ENCODE measurements at regions not wholly inside any gene's neighbourhood (a gene's known extent, or its start where the extent isn't known, plus 50 kb on each side); places are given as distances from the start of the nearest gene placed in this dataset.

- Histone ChIP-seq H3K4me1 (ENCODE audit: control insufficient read depth, extremely low read depth, insufficient read depth, low read length) (no peaks in the 10 kb centered on the region), H3K9me1 (replicated peaks; ENCODE audit: control insufficient read depth, extremely low read depth, insufficient read depth, low read length) (no peaks in the 10 kb centered on the region), H3K79me2 (ENCODE audit: control insufficient read depth, insufficient read depth, low read length) (no peaks in the 10 kb centered on the region), H2AFZ (ENCODE audit: low read depth, low read length) (no peak overlapping the region), H3K27me3 (ENCODE audit: control insufficient read depth in 2 of 2, insufficient read depth in 2 of 2, low read length in 2 of 2) (no peaks in the 10 kb centered on the region), H3K4me3 (replicated peaks in 1 of 3; ENCODE audit: insufficient read depth in 1 of 3, low read depth in 1 of 3, low read length in 3 of 3) (no peak overlapping the region), H3K9me3 (replicated peaks; ENCODE audit: control insufficient read depth, insufficient read depth, low read length) (no peaks in the 10 kb centered on the region), H3K9ac (replicated peaks; ENCODE audit: extremely low read depth, insufficient read depth, low read length) (no peak overlapping the region), H3K4me2 (ENCODE audit: insufficient read depth, low read length) (no peak overlapping the region), H3K27ac (ENCODE audit: insufficient read depth, low read depth, low read length) (no peak overlapping the region), H3K36me3 (ENCODE audit: control insufficient read depth in 2 of 2, extremely low read depth in 1 of 2, insufficient read depth in 2 of 2, low read length in 2 of 2) (no peaks in the 10 kb centered on the region), H4K20me1 (replicated peaks; ENCODE audit: control insufficient read depth, extremely low read depth, insufficient read depth, low read length) (no peaks in the 10 kb centered on the region)
- TF ChIP-seq GATA2 (IDR thresholded peaks at IDR 0.05; ENCODE audit: insufficient read depth, insufficient read length, low read depth, low read length): no peak
- TF ChIP-seq EZH2 (IDR thresholded peaks at IDR 0.05; ENCODE audit: borderline replicate concordance, low read depth, low read length, severe bottlenecking): no peak
- no peak for TF ChIP-seq CTCF (IDR thresholded peaks at IDR 0.05; ENCODE audit: extremely low read depth in 1 of 2, insufficient read depth in 1 of 2, low read depth in 1 of 2, low read length in 2 of 2)
- no peak for TF ChIP-seq POLR2AphosphoS5 (IDR thresholded peaks at IDR 0.05; ENCODE audit: insufficient read depth, low read depth, low read length)
- TF ChIP-seq POLR2A (IDR thresholded peaks at IDR 0.05; ENCODE audit: low read depth, low read length): no peak
- TF ChIP-seq FOS (IDR thresholded peaks at IDR 0.05; ENCODE audit: borderline replicate concordance, insufficient read depth, low read length): no peak
- no peak for TF ChIP-seq JUN (IDR thresholded peaks at IDR 0.05; ENCODE audit: borderline replicate concordance, insufficient read depth, insufficient read length, low read depth)
- TF ChIP-seq MAX (IDR thresholded peaks at IDR 0.05; ENCODE audit: insufficient read depth, insufficient read length): no peak
- no peak for TF ChIP-seq MYC (IDR thresholded peaks at IDR 0.05; ENCODE audit: low read depth, low read length)
- dilution Hi-C loops (cut with MboI; ENCODE audit: extremely low pct_ligation_motif_present, low sequenced_read_pairs): no loop called here
- BruUV-seq (replicated peaks): no TSS peak
- no peak for DNase-seq (ENCODE audit: low read depth, low spot score)
- no peak for FAIRE-seq
- POLR2A ChIA-PET: no interaction called here
- intact Hi-C loops (cut with micrococcal nuclease): no loop called here
- CTCF ChIA-PET: no interaction called here
Measured at GRCh38 chr9:29078063-29078666, 1504.9 kb upstream of the C9orf72 start.
